ENCODE measurements at regions not wholly inside any gene's neighbourhood (a gene's known extent, or its start where the extent isn't known, plus 50 kb on each side); places are given as distances from the start of the nearest gene placed in this dataset.

DNA sequence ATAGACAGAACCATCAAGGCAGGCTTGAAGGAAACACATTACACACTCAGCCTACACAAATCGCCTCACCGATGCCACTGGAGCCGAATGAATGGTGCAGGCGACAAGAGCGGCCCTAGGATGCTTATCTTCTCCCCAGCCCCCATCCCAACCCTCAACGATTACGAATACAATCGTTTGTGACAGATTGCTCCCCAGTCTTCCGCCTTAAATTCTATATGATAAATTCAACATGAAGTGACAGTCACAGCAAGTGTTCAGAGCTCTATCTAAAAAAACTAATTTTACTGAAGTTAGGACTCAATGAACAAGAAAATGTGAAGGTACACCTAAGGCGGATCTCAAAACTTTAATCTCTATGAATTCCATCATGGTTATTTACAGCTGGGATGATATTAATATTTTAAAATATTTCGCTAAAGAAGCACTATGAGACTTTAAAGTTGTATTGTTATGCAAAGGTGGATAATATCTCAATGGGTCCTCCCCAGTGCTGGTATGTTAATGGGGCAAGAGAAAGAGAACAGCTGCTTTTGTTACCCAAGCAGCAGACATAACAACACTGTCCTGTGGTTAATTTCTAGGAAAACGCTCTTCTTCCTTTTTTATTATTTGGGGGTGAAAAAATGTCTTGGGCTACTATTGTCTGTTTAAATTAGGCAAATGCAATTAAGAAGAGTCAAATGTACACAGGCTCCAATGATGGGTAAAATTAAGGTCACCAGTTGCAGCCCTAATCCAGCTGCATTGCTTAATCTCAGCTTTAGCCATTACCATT is 147.6 kb upstream of the NR2F2 start:
- FAIRE-seq (no peak), DNase-seq (ENCODE audit: insufficient read length, low spot score) (no peak)
- no peak for TF ChIP-seq PAX5 (IDR thresholded peaks at IDR 0.05; ENCODE audit: insufficient read depth, low read length, severe bottlenecking)
- TF ChIP-seq SPI1 (IDR thresholded peaks at IDR 0.05; ENCODE audit: low read depth, low read length) = no peak
- no peak for TF ChIP-seq POLR2A (IDR thresholded peaks at IDR 0.05; ENCODE audit: low read depth, low read length)
- TF ChIP-seq POLR2AphosphoS5 (IDR thresholded peaks at IDR 0.05; ENCODE audit: low read depth, low read length) = no peak
- TF ChIP-seq POU2F2 (IDR thresholded peaks at IDR 0.05; ENCODE audit: low read depth, low read length) = no peak
- TF ChIP-seq TAF1 (IDR thresholded peaks at IDR 0.05; ENCODE audit: low read depth, low read length) = no peak

DNA sequence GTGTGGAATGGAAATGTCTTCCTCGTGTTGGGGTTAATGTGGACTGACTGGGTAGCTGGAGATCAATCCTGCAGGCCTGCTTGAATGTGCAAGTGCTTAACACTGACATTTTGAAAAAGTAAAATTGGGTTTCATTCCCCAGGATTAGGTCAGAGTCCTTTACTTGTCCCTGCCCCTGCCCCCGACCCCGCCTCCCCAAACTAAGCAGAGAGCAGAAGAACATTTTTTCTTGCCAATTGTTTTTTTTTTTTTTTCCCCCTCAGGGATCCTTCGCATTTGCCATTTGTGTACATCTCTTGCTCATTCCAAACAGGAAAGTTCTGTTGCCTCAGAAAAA is 147.0 kb upstream of the NR2F2 start:
- DNase-seq (ENCODE audit: insufficient read length, low spot score) (no peak), FAIRE-seq (no peak)
- TF ChIP-seq TAF1 (IDR thresholded peaks at IDR 0.05; ENCODE audit: low read depth, low read length) = no peak
- TF ChIP-seq POLR2AphosphoS5 (IDR thresholded peaks at IDR 0.05; ENCODE audit: low read depth, low read length) = no peak
- no peak for TF ChIP-seq POLR2A (IDR thresholded peaks at IDR 0.05; ENCODE audit: low read depth, low read length)
- TF ChIP-seq SPI1 (IDR thresholded peaks at IDR 0.05; ENCODE audit: low read depth, low read length) = no peak
- no peak for TF ChIP-seq PAX5 (IDR thresholded peaks at IDR 0.05; ENCODE audit: insufficient read depth, low read length, severe bottlenecking)
- no peak for TF ChIP-seq POU2F2 (IDR thresholded peaks at IDR 0.05; ENCODE audit: low read depth, low read length)

- TF ChIP-seq SPI1 (IDR thresholded peaks at IDR 0.05; ENCODE audit: low read depth, low read length) = no peak
- TF ChIP-seq POLR2AphosphoS5 (IDR thresholded peaks at IDR 0.05; ENCODE audit: low read depth, low read length) = no peak
- no peak for TF ChIP-seq POU2F2 (IDR thresholded peaks at IDR 0.05; ENCODE audit: low read depth, low read length)
- FAIRE-seq (no peak), DNase-seq (ENCODE audit: insufficient read length, low spot score) (no peak)
Measured at GRCh38 chr15:96183867-96184266, 146.6 kb upstream of the NR2F2 start.

DNA sequence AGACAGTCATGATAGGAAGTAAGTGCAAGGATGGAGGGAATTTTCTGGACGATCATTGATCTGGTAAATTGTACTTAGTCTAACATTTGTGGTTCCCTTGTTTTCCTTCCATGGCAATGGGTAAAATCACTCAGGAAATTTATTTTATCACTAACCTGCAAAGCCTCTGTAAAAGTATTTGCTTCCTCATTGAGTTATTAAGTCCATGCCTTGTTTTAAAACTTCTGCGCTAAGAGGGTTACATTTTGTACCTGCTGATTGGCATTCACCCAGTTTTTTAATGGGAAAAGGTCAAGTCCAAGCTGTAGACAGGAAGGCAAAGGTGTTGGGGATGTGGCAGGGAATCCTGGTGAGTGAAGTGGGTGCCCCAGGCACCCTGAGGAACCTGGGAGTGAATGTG is 146.2 kb upstream of the NR2F2 start:
- FAIRE-seq (no peak), DNase-seq (ENCODE audit: insufficient read length, low spot score) (no peak)
- no peak for TF ChIP-seq TAF1 (IDR thresholded peaks at IDR 0.05; ENCODE audit: low read depth, low read length)
- TF ChIP-seq PAX5 (IDR thresholded peaks at IDR 0.05; ENCODE audit: insufficient read depth, low read length, severe bottlenecking) = no peak
- no peak for TF ChIP-seq SPI1 (IDR thresholded peaks at IDR 0.05; ENCODE audit: low read depth, low read length)
- TF ChIP-seq POU2F2 (IDR thresholded peaks at IDR 0.05; ENCODE audit: low read depth, low read length) = no peak
- no peak for TF ChIP-seq POLR2AphosphoS5 (IDR thresholded peaks at IDR 0.05; ENCODE audit: low read depth, low read length)
- no peak for TF ChIP-seq POLR2A (IDR thresholded peaks at IDR 0.05; ENCODE audit: low read depth, low read length)

GRCh38 chr15:96186105-96186504 is 144.4 kb upstream of the NR2F2 start:
- TF ChIP-seq POLR2A (IDR thresholded peaks at IDR 0.05; ENCODE audit: low read depth, low read length) (no peak), POLR2AphosphoS5 (IDR thresholded peaks at IDR 0.05; ENCODE audit: low read depth, low read length) (no peak), TAF1 (IDR thresholded peaks at IDR 0.05; ENCODE audit: low read depth, low read length) (no peak), SPI1 (IDR thresholded peaks at IDR 0.05; ENCODE audit: low read depth, low read length) (no peak), PAX5 (IDR thresholded peaks at IDR 0.05; ENCODE audit: insufficient read depth, low read length, severe bottlenecking) (no peak), POU2F2 (IDR thresholded peaks at IDR 0.05; ENCODE audit: low read depth, low read length) (no peak)
- DNase-seq (ENCODE audit: insufficient read length, low spot score) = no peak
- FAIRE-seq = no peak

- FAIRE-seq (no peak), DNase-seq (ENCODE audit: insufficient read length, low spot score) (no peak)
- no peak for TF ChIP-seq TAF1 (IDR thresholded peaks at IDR 0.05; ENCODE audit: low read depth, low read length)
- TF ChIP-seq SPI1 (IDR thresholded peaks at IDR 0.05; ENCODE audit: low read depth, low read length) = no peak
- TF ChIP-seq POLR2A (IDR thresholded peaks at IDR 0.05; ENCODE audit: low read depth, low read length) = no peak
- TF ChIP-seq POU2F2 (IDR thresholded peaks at IDR 0.05; ENCODE audit: low read depth, low read length) = no peak
- TF ChIP-seq POLR2AphosphoS5 (IDR thresholded peaks at IDR 0.05; ENCODE audit: low read depth, low read length) = no peak
- TF ChIP-seq PAX5 (IDR thresholded peaks at IDR 0.05; ENCODE audit: insufficient read depth, low read length, severe bottlenecking) = no peak
Measured at GRCh38 chr15:96187341-96188305, 142.9 kb upstream of the NR2F2 start.

DNA sequence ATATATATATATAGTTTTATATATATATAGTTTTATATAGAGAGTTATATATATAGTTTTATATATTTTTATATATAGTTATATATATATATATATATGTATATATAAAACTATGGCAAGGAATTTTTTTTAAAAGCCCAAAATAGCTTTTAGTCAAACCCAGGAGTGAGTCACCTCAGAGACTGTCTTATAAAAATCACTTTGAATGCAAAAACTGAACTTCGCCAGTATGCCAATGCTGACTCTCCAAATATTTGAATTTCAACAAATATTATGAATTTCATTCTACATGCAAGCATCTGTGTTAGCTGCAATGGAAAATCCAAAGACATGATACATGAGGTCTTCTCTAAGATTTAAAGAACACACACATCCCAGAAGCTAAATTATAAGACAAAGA is 132.8 kb upstream of the NR2F2 start:
- FAIRE-seq (no peak), DNase-seq (ENCODE audit: insufficient read length, low spot score) (no peak)
- no peak for TF ChIP-seq TAF1 (IDR thresholded peaks at IDR 0.05; ENCODE audit: low read depth, low read length)
- no peak for TF ChIP-seq SPI1 (IDR thresholded peaks at IDR 0.05; ENCODE audit: low read depth, low read length)
- no peak for TF ChIP-seq POLR2A (IDR thresholded peaks at IDR 0.05; ENCODE audit: low read depth, low read length)
- no peak for TF ChIP-seq POU2F2 (IDR thresholded peaks at IDR 0.05; ENCODE audit: low read depth, low read length)
- TF ChIP-seq PAX5 (IDR thresholded peaks at IDR 0.05; ENCODE audit: insufficient read depth, low read length, severe bottlenecking) = no peak

GRCh38 chr15:96199111-96199510 is 131.4 kb upstream of the NR2F2 start:
- no peak for FAIRE-seq
- TF ChIP-seq TAF1 (IDR thresholded peaks at IDR 0.05; ENCODE audit: low read depth, low read length) (no peak), POLR2A (IDR thresholded peaks at IDR 0.05; ENCODE audit: low read depth, low read length) (no peak), PAX5 (IDR thresholded peaks at IDR 0.05; ENCODE audit: insufficient read depth, low read length, severe bottlenecking) (no peak), SPI1 (IDR thresholded peaks at IDR 0.05; ENCODE audit: low read depth, low read length) (no peak), POU2F2 (IDR thresholded peaks at IDR 0.05; ENCODE audit: low read depth, low read length) (no peak), POLR2AphosphoS5 (IDR thresholded peaks at IDR 0.05; ENCODE audit: low read depth, low read length) (no peak)
- no peak for DNase-seq (ENCODE audit: insufficient read length, low spot score)

DNA sequence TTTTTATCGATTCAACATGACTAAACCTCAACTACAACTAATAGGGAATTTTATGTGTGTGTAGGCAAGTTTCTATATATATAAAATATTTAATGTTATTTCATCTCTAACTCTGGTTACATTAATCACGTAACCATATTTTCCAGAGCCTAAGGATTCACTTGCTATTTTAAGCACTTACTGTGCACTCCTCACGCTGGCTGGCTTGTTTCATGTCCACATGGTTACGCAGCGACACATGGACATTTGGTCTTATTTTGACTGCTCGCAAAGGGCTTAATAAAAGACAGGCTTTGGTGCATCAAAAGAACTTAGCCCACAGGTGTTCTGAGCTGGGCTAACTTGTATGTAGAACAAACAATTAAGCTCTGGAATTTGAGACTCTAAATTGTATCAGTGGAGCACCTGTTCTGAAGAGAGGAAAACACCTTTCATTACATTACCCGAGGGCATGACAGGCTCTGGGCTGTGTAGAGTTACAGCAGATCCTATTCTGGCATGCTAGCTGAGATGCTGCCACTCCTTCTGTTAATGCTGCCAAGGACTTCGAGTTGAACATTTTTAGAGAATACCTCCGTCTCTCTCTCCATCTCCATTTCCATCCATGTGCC is 130.0 kb upstream of the NR2F2 start:
- no peak for FAIRE-seq
- TF ChIP-seq POLR2AphosphoS5 (IDR thresholded peaks at IDR 0.05; ENCODE audit: low read depth, low read length) (no peak), POU2F2 (IDR thresholded peaks at IDR 0.05; ENCODE audit: low read depth, low read length) (no peak), POLR2A (IDR thresholded peaks at IDR 0.05; ENCODE audit: low read depth, low read length) (no peak), PAX5 (IDR thresholded peaks at IDR 0.05; ENCODE audit: insufficient read depth, low read length, severe bottlenecking) (no peak), SPI1 (IDR thresholded peaks at IDR 0.05; ENCODE audit: low read depth, low read length) (no peak), TAF1 (IDR thresholded peaks at IDR 0.05; ENCODE audit: low read depth, low read length) (no peak)

More for the DNA sequence above, 130.0 kb upstream of the NR2F2 start:
- no peak for DNase-seq (ENCODE audit: insufficient read length, low spot score)

Data from GM12891 (cell line).